ENCODE measurements at regions not wholly inside any gene's neighbourhood (a gene's known extent, or its start where the extent isn't known, plus 50 kb on each side); places are given as distances from the start of the nearest gene placed in this dataset.

- TF ChIP-seq, protein P1, sequence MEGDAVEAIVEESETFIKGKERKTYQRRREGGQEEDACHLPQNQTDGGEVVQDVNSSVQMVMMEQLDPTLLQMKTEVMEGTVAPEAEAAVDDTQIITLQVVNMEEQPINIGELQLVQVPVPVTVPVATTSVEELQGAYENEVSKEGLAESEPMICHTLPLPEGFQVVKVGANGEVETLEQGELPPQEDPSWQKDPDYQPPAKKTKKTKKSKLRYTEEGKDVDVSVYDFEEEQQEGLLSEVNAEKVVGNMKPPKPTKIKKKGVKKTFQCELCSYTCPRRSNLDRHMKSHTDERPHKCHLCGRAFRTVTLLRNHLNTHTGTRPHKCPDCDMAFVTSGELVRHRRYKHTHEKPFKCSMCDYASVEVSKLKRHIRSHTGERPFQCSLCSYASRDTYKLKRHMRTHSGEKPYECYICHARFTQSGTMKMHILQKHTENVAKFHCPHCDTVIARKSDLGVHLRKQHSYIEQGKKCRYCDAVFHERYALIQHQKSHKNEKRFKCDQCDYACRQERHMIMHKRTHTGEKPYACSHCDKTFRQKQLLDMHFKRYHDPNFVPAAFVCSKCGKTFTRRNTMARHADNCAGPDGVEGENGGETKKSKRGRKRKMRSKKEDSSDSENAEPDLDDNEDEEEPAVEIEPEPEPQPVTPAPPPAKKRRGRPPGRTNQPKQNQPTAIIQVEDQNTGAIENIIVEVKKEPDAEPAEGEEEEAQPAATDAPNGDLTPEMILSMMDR (IDR thresholded peaks at IDR 0.05; ENCODE audit: insufficient read depth, low read length): no peak
- no peak for TF ChIP-seq GABPA (IDR thresholded peaks at IDR 0.05; ENCODE audit: low read depth)
- no peak for TF ChIP-seq POLR2AphosphoS5 (IDR thresholded peaks at IDR 0.05; ENCODE audit: low read depth)
Measured at GRCh38 chr12:97790281-97790680, 327.7 kb downstream of the RMST start.

All from HL-60 (cell line).